OCI-LY7 (cell line): ENCODE measurements at regions not wholly inside any gene's neighbourhood (a gene's known extent, or its start where the extent isn't known, plus 50 kb on each side); places are given as distances from the start of the nearest gene placed in this dataset.

Experiments
- EZH2phosphoT487 ChIP-seq: fragments of 200-600 bp; sonication (generic); IDR thresholded peaks from 2 replicates; pipeline ENCODE4 v1.6.1; 2018; ENCODE audit warnings: low read depth, borderline replicate concordance, mild to moderate bottlenecking, mixed run types, antibody characterized with exemption, low read length, moderate library complexity, mixed read lengths
- TF ChIP-seq, protein P1 (sequence below): fragments of 200-600 bp; sonication (generic); conservative IDR thresholded peaks from 2 replicates; pipeline ENCODE4 v1.5.1; 2014; ENCODE audit warnings: mild to moderate bottlenecking, antibody characterized with exemption, low read length, moderate library complexity, mixed read lengths

GRCh38 chr10:83625831-83626360 is 513.4 kb upstream of the GHITM start:
- TF ChIP-seq, protein P1, sequence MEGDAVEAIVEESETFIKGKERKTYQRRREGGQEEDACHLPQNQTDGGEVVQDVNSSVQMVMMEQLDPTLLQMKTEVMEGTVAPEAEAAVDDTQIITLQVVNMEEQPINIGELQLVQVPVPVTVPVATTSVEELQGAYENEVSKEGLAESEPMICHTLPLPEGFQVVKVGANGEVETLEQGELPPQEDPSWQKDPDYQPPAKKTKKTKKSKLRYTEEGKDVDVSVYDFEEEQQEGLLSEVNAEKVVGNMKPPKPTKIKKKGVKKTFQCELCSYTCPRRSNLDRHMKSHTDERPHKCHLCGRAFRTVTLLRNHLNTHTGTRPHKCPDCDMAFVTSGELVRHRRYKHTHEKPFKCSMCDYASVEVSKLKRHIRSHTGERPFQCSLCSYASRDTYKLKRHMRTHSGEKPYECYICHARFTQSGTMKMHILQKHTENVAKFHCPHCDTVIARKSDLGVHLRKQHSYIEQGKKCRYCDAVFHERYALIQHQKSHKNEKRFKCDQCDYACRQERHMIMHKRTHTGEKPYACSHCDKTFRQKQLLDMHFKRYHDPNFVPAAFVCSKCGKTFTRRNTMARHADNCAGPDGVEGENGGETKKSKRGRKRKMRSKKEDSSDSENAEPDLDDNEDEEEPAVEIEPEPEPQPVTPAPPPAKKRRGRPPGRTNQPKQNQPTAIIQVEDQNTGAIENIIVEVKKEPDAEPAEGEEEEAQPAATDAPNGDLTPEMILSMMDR, result no peak
- TF ChIP-seq EZH2phosphoT487, result no peak
